ENCODE measurements at regions not wholly inside any gene's neighbourhood (a gene's known extent, or its start where the extent isn't known, plus 50 kb on each side); places are given as distances from the start of the nearest gene placed in this dataset.

GRCh38 chr12:73517859-73518258, 1019.8 kb upstream of the ATXN7L3B start:
- no peak for TF ChIP-seq POLR2A (IDR thresholded peaks at IDR 0.05)
- TF ChIP-seq, protein P1, sequence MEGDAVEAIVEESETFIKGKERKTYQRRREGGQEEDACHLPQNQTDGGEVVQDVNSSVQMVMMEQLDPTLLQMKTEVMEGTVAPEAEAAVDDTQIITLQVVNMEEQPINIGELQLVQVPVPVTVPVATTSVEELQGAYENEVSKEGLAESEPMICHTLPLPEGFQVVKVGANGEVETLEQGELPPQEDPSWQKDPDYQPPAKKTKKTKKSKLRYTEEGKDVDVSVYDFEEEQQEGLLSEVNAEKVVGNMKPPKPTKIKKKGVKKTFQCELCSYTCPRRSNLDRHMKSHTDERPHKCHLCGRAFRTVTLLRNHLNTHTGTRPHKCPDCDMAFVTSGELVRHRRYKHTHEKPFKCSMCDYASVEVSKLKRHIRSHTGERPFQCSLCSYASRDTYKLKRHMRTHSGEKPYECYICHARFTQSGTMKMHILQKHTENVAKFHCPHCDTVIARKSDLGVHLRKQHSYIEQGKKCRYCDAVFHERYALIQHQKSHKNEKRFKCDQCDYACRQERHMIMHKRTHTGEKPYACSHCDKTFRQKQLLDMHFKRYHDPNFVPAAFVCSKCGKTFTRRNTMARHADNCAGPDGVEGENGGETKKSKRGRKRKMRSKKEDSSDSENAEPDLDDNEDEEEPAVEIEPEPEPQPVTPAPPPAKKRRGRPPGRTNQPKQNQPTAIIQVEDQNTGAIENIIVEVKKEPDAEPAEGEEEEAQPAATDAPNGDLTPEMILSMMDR (IDR thresholded peaks at IDR 0.05) = no peak
